ENCODE measurements at regions not wholly inside any gene's neighbourhood (a gene's known extent, or its start where the extent isn't known, plus 50 kb on each side); places are given as distances from the start of the nearest gene placed in this dataset.

GRCh38 chr5:5967373-5967772 lies 411.0 kb downstream of the MED10 start:
- in situ Hi-C loops (cut with HindIII; ENCODE audit: low sequenced_read_pairs) = no loop called here
- H3K4me3 ChIP-seq (ENCODE audit: low read depth, low read length) = no peak overlapping the region
- TF ChIP-seq CTCF (IDR thresholded peaks at IDR 0.05; ENCODE audit: low read depth, low read length) = no peak
- DNase-seq (ENCODE audit: low read depth, low spot score) = no peak

- no peak for TF ChIP-seq CTCF (IDR thresholded peaks at IDR 0.05; ENCODE audit: low read depth, low read length)
- in situ Hi-C loops (cut with HindIII; ENCODE audit: low sequenced_read_pairs) = no loop called here
- H3K4me3 ChIP-seq (ENCODE audit: low read depth, low read length) = no peak overlapping the region
- no peak for DNase-seq (ENCODE audit: low read depth, low spot score)
Observed at GRCh38 chr5:5965132-5965531, 413.2 kb downstream of the MED10 start.

GRCh38 chr5:5964347-5964746 lies 414.0 kb downstream of the MED10 start:
- DNase-seq (ENCODE audit: low read depth, low spot score) = no peak
- no peak overlapping the region for H3K4me3 ChIP-seq (ENCODE audit: low read depth, low read length)
- in situ Hi-C loops (cut with HindIII; ENCODE audit: low sequenced_read_pairs) = no loop called here

GRCh38 chr5:5957737-5958136 lies 420.6 kb downstream of the MED10 start:
- DNase-seq (ENCODE audit: low read depth, low spot score) = no peak

More at GRCh38 chr5:5964347-5964746, 414.0 kb downstream of the MED10 start:
- TF ChIP-seq CTCF (IDR thresholded peaks at IDR 0.05; ENCODE audit: low read depth, low read length) = no peak

GRCh38 chr5:5954275-5954598 lies 424.1 kb downstream of the MED10 start:
- in situ Hi-C loops (cut with HindIII; ENCODE audit: low sequenced_read_pairs) = no loop called here
- H3K4me3 ChIP-seq (ENCODE audit: low read depth, low read length) = no peak overlapping the region

More at GRCh38 chr5:5957737-5958136, 420.6 kb downstream of the MED10 start:
- no peak overlapping the region for H3K4me3 ChIP-seq (ENCODE audit: low read depth, low read length)
- TF ChIP-seq CTCF (IDR thresholded peaks at IDR 0.05; ENCODE audit: low read depth, low read length) = no peak
- in situ Hi-C loops (cut with HindIII; ENCODE audit: low sequenced_read_pairs) = no loop called here

GRCh38 chr5:5953584-5954274 lies 424.6 kb downstream of the MED10 start:
- TF ChIP-seq CTCF (IDR thresholded peaks at IDR 0.05; ENCODE audit: low read depth, low read length) = no peak
- no peak for DNase-seq (ENCODE audit: low read depth, low spot score)
- in situ Hi-C loops (cut with HindIII; ENCODE audit: low sequenced_read_pairs) = no loop called here
- no peak overlapping the region for H3K4me3 ChIP-seq (ENCODE audit: low read depth, low read length)

More at GRCh38 chr5:5954275-5954598, 424.1 kb downstream of the MED10 start:
- no peak for DNase-seq (ENCODE audit: low read depth, low spot score)
- TF ChIP-seq CTCF (IDR thresholded peaks at IDR 0.05; ENCODE audit: low read depth, low read length) = no peak

Data from astrocyte of the spinal cord (primary cell).